ENCODE measurements at regions not wholly inside any gene's neighbourhood (a gene's known extent, or its start where the extent isn't known, plus 50 kb on each side); places are given as distances from the start of the nearest gene placed in this dataset.

DNA sequence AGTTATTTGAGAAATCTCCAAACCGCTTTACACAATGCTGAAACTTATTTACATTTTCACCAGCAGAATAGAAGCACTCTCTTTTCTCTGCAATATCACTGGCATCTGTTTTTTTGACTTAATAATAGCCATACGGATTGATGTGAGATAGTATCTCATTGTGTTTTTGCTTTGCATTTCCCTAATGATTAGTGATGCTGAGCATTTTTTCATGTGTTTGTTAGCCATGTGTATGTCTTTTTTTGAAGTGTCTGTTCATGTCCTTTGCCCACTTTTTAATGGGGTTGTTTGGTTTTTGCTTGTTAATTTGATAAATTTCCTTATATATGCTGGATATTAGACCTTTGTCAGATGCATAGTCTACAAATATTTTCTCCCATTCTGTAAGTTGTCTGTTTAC lies 73.6 kb downstream of the FBXO5 start:
- DNase-seq = no peak

DNA sequence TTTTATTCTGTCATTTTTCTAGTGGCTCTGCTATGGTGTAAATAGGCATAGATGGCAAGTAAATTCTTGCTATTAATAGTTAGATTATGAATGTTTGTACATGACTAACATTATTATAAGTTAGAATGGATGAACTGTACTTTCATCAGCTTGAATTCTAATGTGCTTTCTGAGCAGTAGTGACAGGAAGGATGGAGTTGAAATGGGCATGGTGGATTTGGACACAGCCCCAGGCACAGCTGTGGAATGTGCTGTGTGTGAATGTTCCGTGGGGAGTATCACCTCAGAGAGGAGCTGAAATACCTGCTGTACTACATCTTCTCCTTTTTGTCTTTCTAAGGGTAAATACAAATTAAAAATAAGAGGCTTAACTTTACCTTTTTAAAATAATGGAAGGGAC lies 66.8 kb downstream of the FBXO5 start:
- DNase-seq = no peak

DNA sequence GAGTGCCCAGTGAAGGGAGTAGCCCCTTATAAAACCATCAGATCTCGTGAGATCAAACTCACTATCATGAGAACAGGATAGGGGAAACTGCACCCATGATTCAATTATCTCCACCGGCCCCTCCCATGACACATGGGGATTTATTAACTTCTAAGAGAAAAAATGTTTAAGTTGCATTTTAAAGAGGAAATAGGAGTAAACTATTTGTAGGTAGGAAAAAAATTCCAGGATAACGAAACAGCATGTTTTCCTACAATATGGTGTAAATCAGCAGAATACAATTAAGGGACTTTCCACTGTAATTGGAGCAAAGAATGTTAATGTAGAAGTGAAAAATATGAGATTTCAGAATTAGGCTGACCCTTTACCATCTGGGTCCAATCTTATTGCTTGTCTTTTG lies 63.9 kb downstream of the FBXO5 start:
- no peak for DNase-seq

GRCh38 chr6:152920016-152920415 lies 62.8 kb downstream of the FBXO5 start:
- no peak for DNase-seq

Measured in NCI-H2107 (cell line).